Gastroesophageal sphincter (tissue), 3 donors: ENCODE measurements at regions not wholly inside any gene's neighbourhood (a gene's known extent, or its start where the extent isn't known, plus 50 kb on each side); places are given as distances from the start of the nearest gene placed in this dataset.

ENCODE experiments used
- CTCF ChIP-seq, 4 experiments: fragments of 200-600 bp in 2 of 4; fragments of 450-650 bp in 2 of 4; sonication (generic) in 1 of 4; IDR thresholded peaks; one replicate each; pipeline ENCODE4 v1.5.1; 2017 to 2019; ENCODE audit warnings: antibody characterized with exemption in 4 of 4, mild to moderate bottlenecking in 2 of 4, moderate library complexity in 2 of 4
- POLR2AphosphoS5 ChIP-seq: sonication (generic); formaldehyde crosslinking; IDR thresholded peaks from one replicate; pipeline ENCODE4 v1.6.1; 2017; ENCODE audit warnings: antibody characterized with exemption

DNA sequence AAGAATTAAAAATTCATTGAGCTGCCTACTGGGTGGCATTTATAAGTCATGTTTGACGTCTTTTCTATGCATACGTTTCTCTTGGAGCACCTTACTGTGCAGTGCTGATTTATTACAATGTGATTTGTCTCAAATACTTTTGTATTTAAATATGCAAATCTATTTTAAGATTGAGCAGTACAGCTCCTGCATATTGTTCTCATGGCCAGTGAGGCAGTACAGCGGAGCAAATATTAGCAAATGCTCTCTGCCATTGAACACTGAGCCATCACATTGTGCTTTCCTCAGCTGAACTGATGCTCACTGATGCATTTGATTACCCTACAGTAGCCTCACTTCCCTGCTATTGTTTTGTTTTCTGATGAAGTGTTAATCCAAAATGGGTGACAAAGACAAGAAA, 149.6 kb downstream of the HTR1A start:
- TF ChIP-seq CTCF (IDR thresholded peaks at IDR 0.05), result no peak
- no peak for TF ChIP-seq POLR2AphosphoS5
